Stimulated activated naive CD8-positive, alpha-beta T cell treated with anti-CD3 and anti-CD28 coated beads, Interleukin-15, Interleukin-2, amounts not matched to agents 100 U/mL and 50 U/mL, for 24 hours (primary cell): ENCODE measurements at regions not wholly inside any gene's neighbourhood (a gene's known extent, or its start where the extent isn't known, plus 50 kb on each side); places are given as distances from the start of the nearest gene placed in this dataset.

Source experiments
- ATAC-seq: fragments of 150-1000 bp; cut with Tn5 transposase; one replicate; pipeline ENCODE4 v1.10.0; 2021
- DNase-seq: peaks from one replicate; pipeline ENCODE4 v3.0.0; 2021

DNA sequence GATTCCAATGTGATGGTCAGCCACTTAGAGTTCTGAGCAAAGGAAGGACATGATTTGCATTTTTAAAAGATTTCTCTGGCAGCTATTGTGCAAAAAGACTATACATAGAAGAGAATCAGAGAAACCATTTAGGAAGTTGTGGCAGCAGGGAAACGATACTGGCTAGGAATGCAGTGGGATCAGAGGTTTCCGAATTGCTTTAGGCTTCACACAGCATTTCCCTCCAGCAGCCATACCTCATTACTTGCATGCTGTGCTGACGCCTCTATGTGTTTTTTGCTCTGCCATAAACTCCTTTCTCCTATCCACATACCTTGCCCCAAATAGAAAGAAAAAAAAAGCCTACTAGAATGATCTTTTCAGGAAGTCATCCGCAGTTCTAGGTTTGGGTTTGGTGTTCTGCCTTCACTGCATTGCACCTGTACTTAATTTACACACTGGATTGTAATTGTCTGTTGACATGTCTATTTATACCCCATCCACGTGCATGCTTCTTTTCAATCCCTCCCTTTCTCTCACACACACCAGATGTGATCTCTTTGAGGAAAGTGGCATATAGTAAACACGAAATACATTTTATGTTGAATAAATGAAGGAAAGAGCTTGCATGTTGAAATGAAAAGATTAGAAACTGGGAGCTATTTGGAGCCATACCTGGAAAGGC, 860.3 kb upstream of the SEMA6D start:
- no peak for ATAC-seq
- no peak for DNase-seq

- no peak for DNase-seq
- ATAC-seq: no peak
Measured at GRCh38 chr15:46858150-46858549, 859.2 kb upstream of the SEMA6D start.

DNA sequence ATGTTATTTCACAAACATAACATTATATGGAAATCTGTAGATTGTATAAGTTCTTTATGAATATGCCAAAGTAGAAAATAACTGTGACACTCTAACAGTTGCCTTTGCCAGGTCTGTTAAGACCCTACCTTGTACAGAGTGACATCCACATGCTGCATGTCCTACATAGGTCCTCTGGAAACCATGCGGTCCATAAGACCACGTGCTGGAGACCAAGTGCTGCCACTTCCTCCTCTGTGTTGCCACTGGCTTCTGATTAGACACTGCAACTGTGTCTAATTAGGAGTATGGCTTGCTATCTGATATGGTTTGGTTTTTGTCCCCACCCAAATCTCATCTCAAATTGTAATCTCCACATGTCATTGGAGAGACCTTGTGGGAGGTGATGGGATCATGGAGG, 855.5 kb upstream of the SEMA6D start:
- ATAC-seq (no peak), DNase-seq (no peak)

- DNase-seq (no peak), ATAC-seq (no peak)
Measured at GRCh38 chr15:46865155-46865554, 852.1 kb upstream of the SEMA6D start.

DNA sequence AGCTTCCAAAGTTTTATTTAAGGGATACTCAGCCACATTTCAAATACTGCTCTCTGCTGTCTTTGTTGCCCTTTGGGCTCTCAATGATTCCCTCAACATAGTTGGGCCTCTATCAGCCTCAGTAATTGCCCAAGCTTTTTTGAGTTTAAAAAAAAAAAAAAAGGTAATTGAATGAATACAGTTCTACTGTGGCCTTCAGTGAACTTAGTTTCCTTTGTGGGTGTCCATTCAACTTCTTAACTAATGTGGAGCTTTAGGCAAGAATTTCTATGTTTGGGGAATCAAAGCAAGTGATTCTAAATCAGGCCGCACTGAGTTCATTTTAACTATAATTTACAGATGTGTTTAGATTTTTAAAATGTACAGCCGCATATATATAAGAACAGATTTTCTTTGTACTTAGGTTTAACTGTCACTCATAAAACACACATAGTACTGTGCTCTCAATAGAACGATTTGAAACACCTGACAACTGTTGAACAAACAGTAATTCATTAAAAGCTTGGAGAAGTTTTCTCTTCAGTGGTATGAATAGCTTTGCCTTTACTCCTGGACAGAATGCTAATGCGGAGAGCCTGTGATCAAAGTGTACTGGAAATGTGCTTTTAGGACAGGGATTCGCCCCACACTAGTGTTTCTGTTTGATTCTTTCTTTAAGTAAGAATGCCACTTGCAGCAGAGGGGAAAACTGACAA, 844.9 kb upstream of the SEMA6D start:
- DNase-seq (no peak), ATAC-seq (no peak)

DNA sequence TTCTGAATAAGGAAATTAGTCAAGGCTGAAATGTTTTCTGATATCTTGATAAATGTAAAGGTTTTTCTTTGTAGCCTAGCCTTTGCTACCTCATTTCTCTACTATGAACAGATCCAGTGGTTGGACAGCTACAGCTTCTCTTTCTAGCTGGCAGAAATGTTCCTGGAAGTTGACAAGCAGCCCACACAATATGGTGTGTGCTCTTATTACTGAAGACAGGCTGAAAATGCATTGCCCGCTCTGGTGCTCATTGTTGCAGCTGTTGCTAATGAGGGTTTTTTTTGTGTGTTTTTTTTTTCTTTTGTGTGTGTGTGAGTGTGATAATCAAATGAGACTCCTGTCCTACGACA, 844.3 kb upstream of the SEMA6D start:
- DNase-seq: no peak
- no peak for ATAC-seq

DNA sequence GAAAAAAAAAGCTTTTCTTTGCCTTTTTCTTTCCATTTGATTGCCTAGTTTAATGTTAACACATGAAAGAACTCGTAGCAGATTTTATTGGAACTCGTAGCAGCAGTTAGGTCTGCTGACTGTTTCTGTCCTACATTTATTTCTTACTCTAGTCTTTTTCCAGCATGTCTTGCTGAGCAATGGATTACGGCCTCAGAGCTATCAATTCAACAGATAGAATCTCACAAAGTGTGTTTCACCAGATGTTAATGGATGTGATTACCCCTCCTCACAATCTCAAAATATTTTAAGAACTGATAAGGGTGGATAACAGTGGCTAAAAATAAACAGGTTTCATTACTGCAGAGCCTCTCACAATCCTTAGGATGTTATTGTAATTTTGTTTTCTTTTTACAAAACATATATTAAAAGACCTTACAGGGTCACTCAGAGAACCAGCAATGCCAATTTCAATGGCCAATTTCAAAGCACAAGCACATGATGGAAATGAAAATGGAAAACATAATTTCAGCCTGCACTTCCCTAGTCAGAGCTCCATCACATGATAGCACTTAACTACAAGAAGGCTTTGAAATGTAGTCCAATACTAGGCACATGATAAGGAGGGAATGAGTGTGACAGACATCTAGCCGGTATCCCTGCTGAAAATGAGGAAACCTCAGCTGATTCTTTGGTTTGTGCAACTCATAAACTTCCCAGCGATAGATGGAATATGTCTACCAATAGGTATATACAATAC, 838.1 kb upstream of the SEMA6D start:
- DNase-seq (no peak), ATAC-seq (no peak)

GRCh38 chr15:46880791-46881190, 836.5 kb upstream of the SEMA6D start:
- ATAC-seq (no peak), DNase-seq (no peak)

DNA sequence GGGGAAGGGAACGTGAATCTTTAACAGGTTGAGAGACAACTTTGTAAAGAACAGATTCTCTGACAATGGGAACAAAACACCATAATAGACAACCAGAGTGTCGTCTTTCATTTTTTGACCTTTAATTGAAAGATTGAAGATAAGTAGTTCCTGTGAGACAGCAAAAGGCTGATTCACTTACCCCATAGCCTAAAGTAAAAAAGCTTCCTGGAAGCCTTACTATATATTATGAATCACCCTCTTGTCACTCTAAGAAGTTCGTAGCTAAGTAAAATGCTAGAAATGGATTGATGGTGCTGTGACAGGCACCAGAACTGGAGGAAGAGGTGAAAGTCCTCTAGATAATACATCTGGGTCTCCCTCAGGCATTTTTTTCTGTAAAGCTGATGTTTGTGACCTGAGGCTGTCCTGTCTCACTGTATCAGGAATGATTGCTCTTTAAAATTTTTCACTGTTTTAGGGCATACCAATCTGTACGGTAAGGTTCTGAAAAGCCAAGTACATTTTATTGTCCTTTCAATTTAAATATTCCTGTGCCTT, 824.6 kb upstream of the SEMA6D start:
- DNase-seq (no peak), ATAC-seq (no peak)

DNA sequence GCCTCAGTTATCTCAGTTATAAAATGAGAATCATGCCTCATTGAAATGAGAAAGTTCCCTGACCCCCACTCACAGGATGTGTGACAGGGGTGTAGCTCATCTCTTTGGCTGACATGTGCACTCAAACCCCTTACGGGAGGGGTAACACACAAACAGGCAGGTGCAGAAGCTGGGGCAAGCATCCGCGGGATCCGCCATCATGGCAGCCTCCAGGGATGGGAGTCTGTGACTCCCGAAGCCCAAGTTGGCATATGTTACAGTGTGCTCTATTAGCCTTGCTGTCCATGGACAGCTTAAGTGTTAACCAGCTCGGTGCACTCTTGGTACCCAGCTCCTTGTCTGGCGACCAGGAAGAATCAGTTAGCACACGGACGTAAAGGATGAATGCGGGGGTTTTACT, 822.7 kb upstream of the SEMA6D start:
- ATAC-seq (no peak), DNase-seq (no peak)

DNA sequence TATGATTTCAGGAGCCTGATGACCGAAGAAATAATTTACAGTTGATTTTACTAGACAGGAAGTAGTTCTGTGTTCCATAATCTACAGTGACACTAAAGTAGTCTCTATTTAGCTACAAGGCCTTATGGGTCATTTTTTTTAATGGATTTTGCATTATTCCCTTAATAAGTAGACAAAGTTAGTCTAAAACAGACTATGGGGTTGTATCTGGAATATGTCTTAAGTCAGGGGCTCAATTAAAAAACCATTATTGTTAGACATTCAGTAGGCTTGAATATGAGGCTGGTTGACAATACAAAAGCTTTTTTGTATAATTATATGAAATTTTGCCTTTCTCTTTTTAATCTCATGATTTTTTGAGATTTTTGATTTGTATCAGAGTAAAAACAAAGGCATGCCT, 820.0 kb upstream of the SEMA6D start:
- DNase-seq (no peak), ATAC-seq (no peak)

- DNase-seq (no peak), ATAC-seq (no peak)
Measured at GRCh38 chr15:46901001-46901400, 816.3 kb upstream of the SEMA6D start.

DNA sequence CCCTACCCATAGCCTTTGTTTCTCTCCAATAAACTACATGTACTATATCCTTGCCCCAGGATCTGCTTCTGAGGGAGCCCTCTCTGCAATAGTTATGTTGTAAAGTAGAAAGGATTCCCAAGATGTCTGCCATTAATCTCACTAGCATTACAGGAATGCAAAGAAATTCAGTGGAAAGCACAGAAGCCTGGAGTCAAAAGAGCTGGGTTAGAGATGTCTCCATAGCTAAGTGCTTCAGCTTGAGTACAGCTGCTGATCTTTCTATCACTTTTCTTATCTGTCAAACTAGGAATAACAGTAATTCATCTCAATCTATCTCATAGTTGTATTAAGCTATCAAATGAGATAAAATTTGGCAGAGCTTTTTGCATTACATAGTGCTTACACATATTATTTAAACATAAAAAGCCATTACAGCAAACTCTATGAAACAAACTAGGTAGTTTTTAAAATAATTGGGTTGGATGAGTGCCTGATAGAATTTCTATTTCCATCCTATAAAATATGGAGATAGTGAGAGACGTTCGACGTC, 799.5 kb upstream of the SEMA6D start:
- ATAC-seq: no peak

GRCh38 chr15:46918462-46919140, 798.7 kb upstream of the SEMA6D start:
- no peak for ATAC-seq
- DNase-seq: no peak

More for the DNA sequence above, 799.5 kb upstream of the SEMA6D start:
- DNase-seq: no peak

DNA sequence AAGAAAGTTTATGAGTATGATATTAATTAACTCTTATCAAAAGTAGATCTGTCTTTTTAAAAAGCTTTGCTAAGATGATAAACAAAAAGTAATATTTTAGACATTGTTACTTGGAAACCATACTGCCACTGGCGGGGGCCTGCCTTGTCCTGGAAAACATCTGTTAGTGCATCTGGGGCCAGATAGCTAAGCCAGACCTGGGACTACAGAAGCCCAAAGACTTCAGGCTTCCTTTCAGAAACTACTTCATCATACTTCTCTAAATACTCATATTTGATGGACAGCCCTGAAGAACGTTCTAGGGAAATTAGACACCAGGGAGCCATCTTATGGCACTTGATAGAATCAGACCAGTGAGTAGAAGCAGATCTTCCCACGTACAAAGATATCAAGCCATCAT, 795.4 kb upstream of the SEMA6D start:
- no peak for ATAC-seq
- DNase-seq: no peak

DNA sequence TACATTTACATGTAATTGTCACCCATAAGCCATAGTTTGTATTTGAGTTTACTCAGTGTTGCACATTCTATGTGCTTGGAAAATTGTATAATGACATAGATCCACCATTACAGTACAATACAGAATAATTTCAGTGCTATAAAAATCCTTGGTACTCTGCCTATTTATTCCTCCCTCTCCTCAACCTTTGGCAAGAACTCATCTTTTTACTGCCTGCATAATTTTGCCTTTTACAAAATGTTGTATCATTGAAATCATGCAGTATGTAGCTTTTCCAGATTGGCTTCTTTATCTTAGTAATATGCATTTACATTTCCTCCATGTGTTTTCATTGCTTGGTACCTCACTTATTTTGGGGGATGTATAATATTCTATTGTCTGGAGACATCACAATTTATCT, 786.9 kb upstream of the SEMA6D start:
- DNase-seq (no peak), ATAC-seq (no peak)

DNA sequence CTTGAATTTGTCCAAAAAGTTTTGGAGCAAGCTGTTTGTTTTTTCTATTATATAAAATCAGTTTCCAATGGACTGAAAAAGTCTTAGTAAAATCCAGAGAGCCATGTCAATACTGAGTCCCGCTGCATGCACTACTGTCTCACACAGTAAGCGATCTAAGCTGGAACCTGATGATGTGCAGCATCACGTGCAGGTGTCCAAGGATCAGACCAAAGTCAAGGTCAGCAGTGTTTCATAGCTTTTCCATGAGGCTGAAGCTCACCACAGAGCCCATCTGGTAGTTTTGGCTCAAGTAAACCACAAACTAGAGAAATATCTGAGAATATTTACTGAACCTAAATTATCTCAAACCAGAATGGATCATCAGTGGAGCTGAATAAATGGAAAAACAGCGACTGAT, 784.0 kb upstream of the SEMA6D start:
- ATAC-seq: no peak
- no peak for DNase-seq

GRCh38 chr15:46934851-46935250, 782.5 kb upstream of the SEMA6D start:
- no peak for ATAC-seq
- DNase-seq: no peak

DNA sequence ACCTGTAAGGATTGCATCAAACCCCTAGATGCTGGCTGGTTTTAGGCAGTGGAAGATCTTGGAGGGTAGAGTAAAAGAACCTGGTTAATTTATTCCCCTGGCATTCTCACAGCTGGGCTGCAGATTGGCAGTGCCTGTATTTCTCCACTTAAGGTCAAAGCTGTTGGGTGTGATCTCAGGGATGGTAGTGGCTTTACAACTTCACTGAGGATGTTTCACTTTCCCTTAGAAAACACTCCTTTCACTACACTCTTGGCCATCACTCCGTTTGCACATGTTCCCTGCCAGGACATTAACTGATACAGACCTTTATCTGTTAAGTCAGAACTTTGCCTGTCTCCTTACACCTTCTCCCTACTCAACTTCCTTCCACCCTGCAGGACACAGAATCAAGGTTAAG, 779.1 kb upstream of the SEMA6D start:
- DNase-seq: no peak
- ATAC-seq: no peak

DNA sequence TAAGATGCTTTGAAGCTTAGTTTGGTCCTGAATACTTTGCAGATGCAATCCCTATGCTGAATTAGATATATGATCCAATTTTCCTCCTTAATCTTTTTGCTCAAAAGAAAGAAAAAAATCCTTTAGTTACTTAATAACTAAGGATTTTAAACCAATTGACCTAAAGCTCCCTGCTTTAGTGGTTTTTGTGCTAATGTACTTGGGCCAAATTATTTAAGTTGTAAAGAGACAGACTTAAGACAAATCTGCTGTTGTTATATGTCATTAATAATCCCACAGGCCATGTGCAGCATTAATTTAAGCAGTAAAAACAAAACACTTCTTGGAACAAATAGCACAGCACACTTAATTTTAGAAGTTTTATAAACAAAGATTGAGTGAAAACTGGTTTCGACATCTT, 776.1 kb upstream of the SEMA6D start:
- DNase-seq: no peak
- no peak for ATAC-seq

GRCh38 chr15:46946953-46947352, 770.4 kb upstream of the SEMA6D start:
- no peak for ATAC-seq
- DNase-seq: no peak

DNA sequence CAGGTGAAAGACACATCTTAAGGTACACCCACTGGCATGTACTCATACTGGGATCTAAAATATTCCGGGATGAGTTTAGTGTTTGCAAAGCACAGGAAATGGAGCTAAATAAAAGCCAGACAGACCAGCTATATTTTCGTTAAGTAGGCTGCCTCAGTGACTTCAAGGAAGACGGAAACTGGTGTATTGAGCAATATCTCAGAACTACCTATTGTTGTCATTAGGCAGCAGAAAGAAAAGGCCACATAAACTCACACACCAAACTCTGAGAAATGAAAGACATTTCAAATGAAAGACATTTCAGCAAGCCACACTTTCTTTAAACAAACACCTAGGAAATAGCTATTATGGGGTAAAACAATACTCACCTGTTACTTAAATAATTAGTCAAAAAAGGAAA, 761.7 kb upstream of the SEMA6D start:
- DNase-seq (no peak), ATAC-seq (no peak)

DNA sequence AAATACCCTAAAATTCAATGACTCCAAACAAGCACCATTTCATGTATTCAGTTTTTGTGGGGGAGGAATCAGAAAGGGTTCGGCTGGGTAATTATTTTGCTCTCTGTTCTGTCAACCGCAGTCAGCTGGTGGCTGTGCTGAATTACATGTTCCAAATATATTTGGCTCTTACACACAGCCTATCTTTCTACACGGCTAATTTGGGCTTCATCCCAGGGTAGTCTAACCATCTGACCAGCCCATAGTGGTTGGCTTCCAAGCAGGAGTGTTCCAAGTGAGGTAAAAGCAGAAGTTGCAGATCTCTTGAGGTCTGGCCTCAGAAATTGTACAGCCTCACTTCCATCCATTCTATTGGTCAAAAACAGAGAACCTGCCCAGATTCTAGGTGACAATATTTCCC, 760.8 kb upstream of the SEMA6D start:
- DNase-seq (no peak), ATAC-seq (no peak)
